ENCODE measurements at regions not wholly inside any gene's neighbourhood (a gene's known extent, or its start where the extent isn't known, plus 50 kb on each side); places are given as distances from the start of the nearest gene placed in this dataset.
"Not testable (repeated sequence)": the region's sequence is repeated elsewhere in the genome, so short reads cannot be mapped to it uniquely, and the experiment has no call there.

GRCh38 chr4:167944721-167945120 lies 147.6 kb upstream of the ANXA10 start:
- no peak for ATAC-seq

GRCh38 chr4:167955006-167955405 lies 137.3 kb upstream of the ANXA10 start:
- ATAC-seq = no peak

GRCh38 chr4:167956676-167957075 lies 135.7 kb upstream of the ANXA10 start:
- no peak for ATAC-seq

- no peak for ATAC-seq
These were observed 127.5 kb upstream of the ANXA10 start for GRCh38 chr4:167964766-167965373.

GRCh38 chr4:167966143-167966542 lies 126.2 kb upstream of the ANXA10 start:
- ATAC-seq = no peak

- ATAC-seq = no peak
These were observed 118.8 kb upstream of the ANXA10 start for GRCh38 chr4:167973513-167973912.

- peak in 1 of 2 donors; percentile 25 for ATAC-seq
These were observed 106.8 kb upstream of the ANXA10 start for GRCh38 chr4:167985565-167985964.

GRCh38 chr4:167986044-167986443 lies 106.3 kb upstream of the ANXA10 start:
- no peak for ATAC-seq

GRCh38 chr4:167987285-167987684 lies 105.1 kb upstream of the ANXA10 start:
- no peak for ATAC-seq

- no peak for ATAC-seq
These were observed 102.5 kb upstream of the ANXA10 start for GRCh38 chr4:167989815-167990214.

GRCh38 chr4:168008112-168008511 lies 84.2 kb upstream of the ANXA10 start:
- not testable (repeated sequence) for ATAC-seq

- ATAC-seq = no peak
These were observed 73.2 kb upstream of the ANXA10 start for GRCh38 chr4:168019019-168019651.

- ATAC-seq = no peak
These were observed 72.4 kb upstream of the ANXA10 start for GRCh38 chr4:168019921-168020320.

- no peak for ATAC-seq
These were observed 70.7 kb upstream of the ANXA10 start for GRCh38 chr4:168021666-168022065.

GRCh38 chr4:168028568-168028967 lies 63.8 kb upstream of the ANXA10 start:
- no peak for ATAC-seq

- no peak for ATAC-seq
These were observed 63.3 kb upstream of the ANXA10 start for GRCh38 chr4:168028970-168029597.

GRCh38 chr4:168037676-168038075 lies 54.7 kb upstream of the ANXA10 start:
- no peak for ATAC-seq

- ATAC-seq = no peak
These were observed 52.7 kb upstream of the ANXA10 start for GRCh38 chr4:168039593-168039992.
